ENCODE measurements at regions not wholly inside any gene's neighbourhood (a gene's known extent, or its start where the extent isn't known, plus 50 kb on each side); places are given as distances from the start of the nearest gene placed in this dataset.

- BruUV-seq (replicated peaks) = no TSS peak
- Histone ChIP-seq H4K5ac (ENCODE audit: low read depth, low read length) (no peak overlapping the region), H3K36me3 (ENCODE audit: control insufficient read depth, insufficient read depth, low read length) (no peaks in the 10 kb centered on the region), H2BK15ac (ENCODE audit: low read depth, low read length) (no peak overlapping the region), H3K4ac (ENCODE audit: low read depth, low read length) (no peak overlapping the region), H3K23ac (ENCODE audit: low read depth, low read length) (no peak overlapping the region), H2BK5ac (ENCODE audit: low read depth, low read length, poor library complexity, severe bottlenecking) (no peak overlapping the region), H3K4me3 (ENCODE audit: insufficient read depth, low read depth, low read length) (no peak overlapping the region), H4K20me1 (ENCODE audit: insufficient read depth, low read length) (no peaks in the 10 kb centered on the region), H4K8ac (ENCODE audit: low read depth in 2 of 2, low read length in 2 of 2) (no peak overlapping the region), H2AK9ac (replicated peaks; ENCODE audit: low read depth, low read length, poor library complexity) (no peak overlapping the region), H3K79me1 (ENCODE audit: low read depth in 1 of 2, low read length in 2 of 2) (no peaks in the 10 kb centered on the region), H3K27ac (ENCODE audit: insufficient read depth, low read length) (no peak overlapping the region), H4K91ac (ENCODE audit: insufficient read depth, low read depth, low read length) (no peak overlapping the region), H2BK20ac (ENCODE audit: low read depth, low read length) (no peak overlapping the region), H3K18ac (ENCODE audit: low read depth, low read length) (no peak overlapping the region), H2BK120ac (ENCODE audit: low read depth, low read length) (no peak overlapping the region), H2AK5ac (ENCODE audit: low read depth, low read length) (no peak overlapping the region), H3K9me3 (ENCODE audit: control insufficient read depth, insufficient read depth, low read length) (peaks cover 12% of the 10 kb centered on the region; the same call in 1 of the 2 replicates), H3K9me1 (ENCODE audit: insufficient read depth, low read length) (no peaks in the 10 kb centered on the region), H2AFZ (replicated peaks; ENCODE audit: low read length, poor library complexity) (no peak overlapping the region), H3K27me3 (ENCODE audit: control insufficient read depth, insufficient read depth, low read length) (no peaks in the 10 kb centered on the region), H3K14ac (replicated peaks; ENCODE audit: low read depth, low read length) (no peak overlapping the region), H3K4me1 (ENCODE audit: control insufficient read depth, insufficient read depth, low read length) (no peaks in the 10 kb centered on the region), H3K4me2 (ENCODE audit: low read depth, low read length) (no peak overlapping the region), H3K56ac (ENCODE audit: extremely low read depth, insufficient read depth, low read length) (no peak overlapping the region), H3K9ac (ENCODE audit: low read depth, low read length) (no peak overlapping the region)
- in situ Hi-C loops (cut with MboI; ENCODE audit: low sequenced_read_pairs) = no loop called here
- DNase-seq (no peak), ATAC-seq (ENCODE audit: low read depth) (no peak)
- POLR2A ChIA-PET (ENCODE audit: unreplicated experiment) = no interaction called here
- no peak for TF ChIP-seq USF2 (IDR thresholded peaks at IDR 0.05; ENCODE audit: low read depth, low read length)
- TF ChIP-seq, protein P1, sequence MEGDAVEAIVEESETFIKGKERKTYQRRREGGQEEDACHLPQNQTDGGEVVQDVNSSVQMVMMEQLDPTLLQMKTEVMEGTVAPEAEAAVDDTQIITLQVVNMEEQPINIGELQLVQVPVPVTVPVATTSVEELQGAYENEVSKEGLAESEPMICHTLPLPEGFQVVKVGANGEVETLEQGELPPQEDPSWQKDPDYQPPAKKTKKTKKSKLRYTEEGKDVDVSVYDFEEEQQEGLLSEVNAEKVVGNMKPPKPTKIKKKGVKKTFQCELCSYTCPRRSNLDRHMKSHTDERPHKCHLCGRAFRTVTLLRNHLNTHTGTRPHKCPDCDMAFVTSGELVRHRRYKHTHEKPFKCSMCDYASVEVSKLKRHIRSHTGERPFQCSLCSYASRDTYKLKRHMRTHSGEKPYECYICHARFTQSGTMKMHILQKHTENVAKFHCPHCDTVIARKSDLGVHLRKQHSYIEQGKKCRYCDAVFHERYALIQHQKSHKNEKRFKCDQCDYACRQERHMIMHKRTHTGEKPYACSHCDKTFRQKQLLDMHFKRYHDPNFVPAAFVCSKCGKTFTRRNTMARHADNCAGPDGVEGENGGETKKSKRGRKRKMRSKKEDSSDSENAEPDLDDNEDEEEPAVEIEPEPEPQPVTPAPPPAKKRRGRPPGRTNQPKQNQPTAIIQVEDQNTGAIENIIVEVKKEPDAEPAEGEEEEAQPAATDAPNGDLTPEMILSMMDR (conservative IDR thresholded peaks at IDR 0.05; ENCODE audit: low read depth, low read length) = no peak
- CTCF ChIA-PET = no interaction called here
- intact Hi-C loops (cut with micrococcal nuclease) = no loop called here
- WGBS, 2 experiments (ENCODE audit: extremely low coverage in 2 of 2, insufficient read length in 1 of 2) = 0% methylated on average over 1 of the region's 2 CpGs; no CpG with 5 or more reads in 1 of the 2 experiments
- dilution Hi-C loops (cut with HindIII; ENCODE audit: low sequenced_read_pairs, unreplicated experiment) = no loop called here
These were observed 514.4 kb downstream of the XYLT1 start for GRCh38 chr16:16956376-16956775.
